HEK293 (cell line): ENCODE measurements at regions not wholly inside any gene's neighbourhood (a gene's known extent, or its start where the extent isn't known, plus 50 kb on each side); places are given as distances from the start of the nearest gene placed in this dataset.

Experiments used
- CTCF ChIA-PET: fragments of 350-600 bp; formaldehyde crosslinking; extraction: SDS; loops from one replicate; lab custom pipeline; 2021; ENCODE audit warnings: antibody characterized with exemption; lab: Yijun Ruan, JAX
- POLR2A ChIA-PET: fragments of 300-600 bp; formaldehyde crosslinking; extraction: SDS; loops from one replicate; lab custom pipeline; 2020; ENCODE audit warnings: antibody characterized with exemption, inconsistent platforms; lab: Yijun Ruan, JAX
- H3K27ac ChIP-seq: fragments of 200-500 bp; sonication (Bioruptor generic); 2 replicates; pipeline ENCODE4 v1.5.1; 2014; ENCODE audit warnings: low read depth, low read length, control low read depth, inconsistent platforms; ENCODE audit errors: extremely low read depth
- H3K36me3 ChIP-seq, 2 experiments: fragments of 200-500 bp in 1 of 2; sonication (Bioruptor generic) in 1 of 2; 1 replicate in 1 of 2; 2 replicates in 1 of 2; pipeline ENCODE4 v1.5.1; 2014 to 2017; ENCODE audit warnings: inconsistent platforms in 2 of 2, low read length in 2 of 2; ENCODE audit not compliant: control insufficient read depth in 2 of 2, insufficient read depth in 1 of 2
- H3K4me1 ChIP-seq: fragments of 200-500 bp; sonication (Bioruptor generic); 2 replicates; pipeline ENCODE4 v1.5.1; 2014; ENCODE audit warnings: mild to moderate bottlenecking, low read length, inconsistent platforms; ENCODE audit not compliant: control insufficient read depth, insufficient read depth
- H3K4me3 ChIP-seq: 2 replicates; pipeline ENCODE4 v1.5.1; 2011; ENCODE audit warnings: low read depth, mild to moderate bottlenecking, control low read depth, low read length, moderate library complexity
- H3K9me3 ChIP-seq: fragments of 200-500 bp; sonication (Bioruptor generic); 2 replicates; pipeline ENCODE4 v1.5.1; 2014; ENCODE audit warnings: low read depth, low read length, inconsistent platforms; ENCODE audit not compliant: control insufficient read depth, insufficient read depth
- EGR2 ChIP-seq: fragments of 450-650 bp; formaldehyde crosslinking; IDR thresholded peaks from 2 replicates; pipeline ENCODE4 v1.5.1; 2016; ENCODE audit warnings: low read depth, missing biosample characterization, missing genetic modification characterization
- OSR2 ChIP-seq: fragments of 450-650 bp; formaldehyde crosslinking; IDR thresholded peaks from 2 replicates; pipeline ENCODE4 v1.5.1; 2016; ENCODE audit warnings: missing biosample characterization, missing genetic modification characterization
- PATZ1 ChIP-seq: fragments of 450-650 bp; formaldehyde crosslinking; IDR thresholded peaks from 2 replicates; pipeline ENCODE4 v1.5.1; 2016; ENCODE audit warnings: missing biosample characterization, missing genetic modification characterization
- PRDM4 ChIP-seq: fragments of 450-650 bp; formaldehyde crosslinking; IDR thresholded peaks from 2 replicates; pipeline ENCODE4 v1.5.1; 2017; ENCODE audit warnings: missing biosample characterization, missing genetic modification characterization
- TSHZ1 ChIP-seq: fragments of 450-650 bp; formaldehyde crosslinking; IDR thresholded peaks from 2 replicates; pipeline ENCODE4 v1.5.1; 2016; ENCODE audit warnings: missing biosample characterization, missing genetic modification characterization, borderline replicate concordance
- ZBTB48 ChIP-seq: fragments of 450-650 bp; formaldehyde crosslinking; IDR thresholded peaks from 2 replicates; pipeline ENCODE4 v1.5.1; 2016; ENCODE audit warnings: missing biosample characterization, missing genetic modification characterization
- ZIC2 ChIP-seq: fragments of 450-650 bp; formaldehyde crosslinking; IDR thresholded peaks from 2 replicates; pipeline ENCODE4 v1.5.1; 2016; ENCODE audit warnings: missing biosample characterization, missing genetic modification characterization
- ZNF112 ChIP-seq: fragments of 450-650 bp; formaldehyde crosslinking; IDR thresholded peaks from 2 replicates; pipeline ENCODE4 v1.5.0; 2017; ENCODE audit warnings: missing biosample characterization, missing genetic modification characterization
- ZNF155 ChIP-seq: fragments of 450-650 bp; formaldehyde crosslinking; IDR thresholded peaks from 2 replicates; pipeline ENCODE4 v1.5.1; 2016; ENCODE audit warnings: missing biosample characterization, missing genetic modification characterization
- ZNF223 ChIP-seq: fragments of 450-650 bp; formaldehyde crosslinking; IDR thresholded peaks from 2 replicates; pipeline ENCODE4 v1.5.1; 2016; ENCODE audit warnings: missing biosample characterization, missing genetic modification characterization
- ZNF23 ChIP-seq: fragments of 450-650 bp; formaldehyde crosslinking; IDR thresholded peaks from 2 replicates; pipeline ENCODE4 v1.5.1; 2016; ENCODE audit warnings: missing biosample characterization, missing genetic modification characterization, borderline replicate concordance
- ZNF239 ChIP-seq: fragments of 450-650 bp; formaldehyde crosslinking; IDR thresholded peaks from 2 replicates; pipeline ENCODE4 v1.5.1; 2016; ENCODE audit warnings: missing biosample characterization, missing genetic modification characterization
- ZNF280D ChIP-seq: fragments of 450-650 bp; formaldehyde crosslinking; IDR thresholded peaks from 2 replicates; pipeline ENCODE4 v1.5.1; 2016; ENCODE audit warnings: missing biosample characterization, missing genetic modification characterization
- ZNF335 ChIP-seq: fragments of 450-650 bp; formaldehyde crosslinking; conservative IDR thresholded peaks from 2 replicates; pipeline ENCODE4 v1.5.1; 2016; ENCODE audit warnings: missing biosample characterization, missing genetic modification characterization
- ZNF549 ChIP-seq: fragments of 450-650 bp; IDR thresholded peaks from 2 replicates; pipeline ENCODE4 v1.5.1; 2018; ENCODE audit warnings: missing biosample characterization, missing genetic modification characterization, mild to moderate bottlenecking, inconsistent platforms, moderate library complexity
- ZNF555 ChIP-seq: fragments of 450-650 bp; formaldehyde crosslinking; conservative IDR thresholded peaks from 2 replicates; pipeline ENCODE4 v1.5.1; 2017; ENCODE audit warnings: missing biosample characterization, mild to moderate bottlenecking, missing genetic modification characterization, inconsistent platforms
- ZNF560 ChIP-seq: fragments of 450-650 bp; formaldehyde crosslinking; IDR thresholded peaks from 2 replicates; pipeline ENCODE4 v1.5.1; 2017; ENCODE audit warnings: missing biosample characterization, missing genetic modification characterization, borderline replicate concordance
- ZNF677 ChIP-seq: fragments of 450-650 bp; IDR thresholded peaks from 2 replicates; pipeline ENCODE4 v1.5.0; 2018; ENCODE audit warnings: missing biosample characterization, mild to moderate bottlenecking, missing genetic modification characterization, moderate library complexity
- ZNF785 ChIP-seq: fragments of 450-650 bp; formaldehyde crosslinking; IDR thresholded peaks from 2 replicates; pipeline ENCODE4 v1.5.1; 2016; ENCODE audit warnings: missing biosample characterization, missing genetic modification characterization
- ZNF837 ChIP-seq: fragments of 450-650 bp; formaldehyde crosslinking; IDR thresholded peaks from 2 replicates; pipeline ENCODE4 v1.5.1; 2016; ENCODE audit warnings: missing biosample characterization, missing genetic modification characterization
- ZSCAN5A ChIP-seq: fragments of 450-650 bp; formaldehyde crosslinking; IDR thresholded peaks from 2 replicates; pipeline ENCODE4 v1.5.1; 2016; ENCODE audit warnings: missing biosample characterization, missing genetic modification characterization

GRCh38 chr2:59967691-59968090, 585.8 kb downstream of the BCL11A start:
- ChIA-PET POLR2A (interaction anchor here (0.6 kb wide), 1 partner anchor 582 kb away, joined by 6 read pairs; no protein-coding TSS in a partner anchor), CTCF (no interaction called here)
- Histone ChIP-seq H3K36me3 (no peaks in the 10 kb centered on the region), H3K4me3 (no peak overlapping the region), H3K4me1 (no peaks in the 10 kb centered on the region), H3K9me3 (no peaks in the 10 kb centered on the region), H3K27ac (no peak overlapping the region)
- TF ChIP-seq ZNF837 (no peak), ZNF280D (tag by site-specific recombination) (no peak), ZNF23 (tag by site-specific recombination) (no peak), EGR2 (tag by site-specific recombination) (no peak), ZNF335 (no peak), ZNF239 (tag by site-specific recombination) (no peak), ZNF112 (tag by site-specific recombination) (no peak), PRDM4 (no peak), ZNF549 (tag by site-specific recombination) (no peak), ZIC2 (tag by site-specific recombination) (no peak)

- Histone ChIP-seq H3K9me3 (no peaks in the 10 kb centered on the region), H3K36me3 (no peaks in the 10 kb centered on the region), H3K4me3 (no peak overlapping the region), H3K4me1 (no peaks in the 10 kb centered on the region), H3K27ac (no peak overlapping the region)
- TF ChIP-seq ZBTB48 (tag by site-specific recombination) (no peak), PATZ1 (tag by site-specific recombination) (no peak), ZNF223 (tag by site-specific recombination) (no peak), ZNF155 (tag by site-specific recombination) (no peak), ZNF785 (no peak), ZNF677 (tag by site-specific recombination) (no peak), TSHZ1 (no peak), OSR2 (tag by site-specific recombination) (no peak), ZSCAN5A (no peak), ZNF555 (tag by site-specific recombination) (no peak), ZNF560 (no peak)
- POLR2A ChIA-PET = no interaction called here
- CTCF ChIA-PET = interaction anchor here (0.7 to 1.3 kb wide), 2 partner anchors 10 to 235 kb away, joined by 3 read pairs; no protein-coding TSS in a partner anchor
Measured at GRCh38 chr2:59963157-59963556, 590.3 kb downstream of the BCL11A start.
